GM12878 (cell line): ENCODE measurements at regions not wholly inside any gene's neighbourhood (a gene's known extent, or its start where the extent isn't known, plus 50 kb on each side); places are given as distances from the start of the nearest gene placed in this dataset.

Source experiments
- CTCF ChIP-seq, 3 experiments: IDR thresholded peaks in 2 of 3; conservative IDR thresholded peaks in 1 of 3; 2 replicates each; pipeline ENCODE4 v1.5.1; 2011; ENCODE audit warnings: low read depth in 3 of 3, low read length in 3 of 3, mild to moderate bottlenecking in 3 of 3, control low read depth in 2 of 3, moderate library complexity in 2 of 3, inconsistent platforms in 1 of 3, mixed read lengths in 1 of 3; ENCODE audit not compliant: control insufficient read depth in 2 of 3, insufficient read depth in 1 of 3; ENCODE audit errors: extremely low read depth in 1 of 3
- MAX ChIP-seq: IDR thresholded peaks from 2 replicates; pipeline ENCODE4 v1.6.1; 2012; ENCODE audit warnings: low read depth, low read length, improper control_type of control experiment
- POLR2A ChIP-seq: IDR thresholded peaks from 2 replicates; pipeline ENCODE4 v1.6.1; 2011; ENCODE audit warnings: low read depth, mild to moderate bottlenecking, low read length
- RFX5 ChIP-seq: IDR thresholded peaks from 2 replicates; pipeline ENCODE4 v1.6.1; 2011; ENCODE audit warnings: low read depth, low read length, improper control_type of control experiment
- RUNX3 ChIP-seq: IDR thresholded peaks from 2 replicates; pipeline ENCODE4 v1.6.1; 2012; ENCODE audit warnings: low read length, inconsistent platforms
- STAT1 ChIP-seq: fragments of 450-650 bp; conservative IDR thresholded peaks from 2 replicates; pipeline ENCODE4 v1.6.1; 2014; ENCODE audit warnings: antibody characterized with exemption, mild to moderate bottlenecking
- TBL1XR1 ChIP-seq: IDR thresholded peaks from 2 replicates; pipeline ENCODE4 v1.6.1; 2012; ENCODE audit warnings: low read depth, low read length, improper control_type of control experiment
- TF ChIP-seq, protein P1 (sequence below): fragments of 450-650 bp; IDR thresholded peaks from 2 replicates; pipeline ENCODE4 v1.6.1; 2016; ENCODE audit warnings: mild to moderate bottlenecking
- TF ChIP-seq, protein P2 (sequence below): IDR thresholded peaks from 2 replicates; pipeline ENCODE4 v1.6.1; 2011; ENCODE audit warnings: low read depth, mild to moderate bottlenecking, low read length, moderate library complexity, borderline replicate concordance; ENCODE audit errors: extremely low read depth

DNA sequence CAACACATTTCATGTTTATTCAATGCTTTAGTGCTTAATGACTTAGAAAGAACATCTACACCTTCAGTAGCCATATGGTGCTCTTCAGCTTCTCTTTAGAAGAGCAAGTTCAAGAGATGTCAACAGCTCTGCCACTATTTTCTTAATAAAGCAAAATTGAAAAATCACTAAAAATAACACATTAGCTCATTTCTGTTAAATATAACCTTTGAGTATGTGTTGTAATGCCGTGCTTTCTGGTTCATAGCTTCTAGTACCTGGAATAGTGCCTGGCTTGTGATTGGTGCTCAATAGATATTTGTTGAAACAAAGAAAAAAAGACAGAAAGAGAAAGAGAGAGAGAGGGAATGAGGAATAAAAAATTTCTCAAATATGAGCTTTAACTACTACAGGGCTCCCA lies 349.8 kb upstream of the SPRED2 start:
- TF ChIP-seq, protein P1, sequence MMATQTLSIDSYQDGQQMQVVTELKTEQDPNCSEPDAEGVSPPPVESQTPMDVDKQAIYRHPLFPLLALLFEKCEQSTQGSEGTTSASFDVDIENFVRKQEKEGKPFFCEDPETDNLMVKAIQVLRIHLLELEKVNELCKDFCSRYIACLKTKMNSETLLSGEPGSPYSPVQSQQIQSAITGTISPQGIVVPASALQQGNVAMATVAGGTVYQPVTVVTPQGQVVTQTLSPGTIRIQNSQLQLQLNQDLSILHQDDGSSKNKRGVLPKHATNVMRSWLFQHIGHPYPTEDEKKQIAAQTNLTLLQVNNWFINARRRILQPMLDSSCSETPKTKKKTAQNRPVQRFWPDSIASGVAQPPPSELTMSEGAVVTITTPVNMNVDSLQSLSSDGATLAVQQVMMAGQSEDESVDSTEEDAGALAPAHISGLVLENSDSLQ, result no peak
- TF ChIP-seq CTCF (IDR thresholded peaks at IDR 0.05 in 2 of 3, conservative IDR thresholded peaks at IDR 0.05 in 1 of 3; ENCODE audit: control insufficient read depth in 2 of 3, extremely low read depth in 1 of 3, insufficient read depth in 1 of 3, low read depth in 3 of 3, low read length in 3 of 3), result no peak
- TF ChIP-seq, protein P2, sequence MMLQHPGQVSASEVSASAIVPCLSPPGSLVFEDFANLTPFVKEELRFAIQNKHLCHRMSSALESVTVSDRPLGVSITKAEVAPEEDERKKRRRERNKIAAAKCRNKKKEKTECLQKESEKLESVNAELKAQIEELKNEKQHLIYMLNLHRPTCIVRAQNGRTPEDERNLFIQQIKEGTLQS, result no peak
- TF ChIP-seq STAT1, result no peak
- no peak for TF ChIP-seq POLR2A
- TF ChIP-seq TBL1XR1, result no peak
- no peak for TF ChIP-seq MAX
- TF ChIP-seq RUNX3, result no peak
- no peak for TF ChIP-seq RFX5
